Stimulated activated CD4-positive, alpha-beta T cell treated with anti-CD3 and anti-CD28 coated beads, Interleukin-15, amount 100 ng/mL, for 48 hours (primary cell): ENCODE measurements at regions not wholly inside any gene's neighbourhood (a gene's known extent, or its start where the extent isn't known, plus 50 kb on each side); places are given as distances from the start of the nearest gene placed in this dataset.

Experiments used
- DNase-seq, 2 donors: peaks; one replicate each; pipeline ENCODE4 v3.0.0-alpha.2; 2020; ENCODE audit warnings: low read depth in 2 of 2

DNA sequence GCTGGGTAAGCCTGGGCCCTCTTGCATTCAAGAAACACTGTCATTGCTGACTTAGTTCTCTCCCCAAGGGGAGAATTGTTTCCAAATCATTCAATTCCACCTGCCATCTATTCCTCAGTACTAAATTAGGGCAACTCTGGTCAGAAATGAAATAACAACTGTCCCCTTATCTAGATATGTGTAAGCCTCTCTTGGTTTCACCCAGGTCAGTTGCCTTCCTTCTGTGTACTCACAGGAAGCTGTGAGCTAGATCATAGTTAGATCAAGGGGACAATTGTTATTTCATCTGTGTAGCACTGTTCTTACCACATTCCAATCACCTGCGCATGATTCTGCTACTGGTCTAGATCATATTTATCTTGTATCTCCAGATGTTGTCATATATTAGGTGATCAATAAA, 483.0 kb upstream of the SORCS1 start:
- no peak for DNase-seq

DNA sequence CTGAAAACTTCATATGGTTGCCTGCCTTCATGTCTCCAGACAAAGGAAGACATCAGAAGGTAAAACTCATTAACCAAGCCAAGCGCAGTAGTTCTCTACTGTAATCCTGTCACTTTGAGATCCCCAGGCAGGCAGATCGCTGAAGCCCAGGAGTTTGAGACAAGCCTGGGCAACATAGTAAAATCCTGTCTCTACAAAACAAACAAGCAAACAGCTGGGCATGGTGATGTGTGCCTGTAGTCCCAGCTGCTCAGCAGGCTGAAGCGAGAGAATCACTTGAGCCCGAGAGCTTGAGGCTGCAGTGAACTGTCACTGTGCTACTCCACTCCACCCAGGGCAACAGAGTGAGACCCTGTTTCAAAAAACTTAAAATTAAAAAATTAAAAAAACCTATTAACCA, 467.4 kb upstream of the SORCS1 start:
- no peak for DNase-seq

DNA sequence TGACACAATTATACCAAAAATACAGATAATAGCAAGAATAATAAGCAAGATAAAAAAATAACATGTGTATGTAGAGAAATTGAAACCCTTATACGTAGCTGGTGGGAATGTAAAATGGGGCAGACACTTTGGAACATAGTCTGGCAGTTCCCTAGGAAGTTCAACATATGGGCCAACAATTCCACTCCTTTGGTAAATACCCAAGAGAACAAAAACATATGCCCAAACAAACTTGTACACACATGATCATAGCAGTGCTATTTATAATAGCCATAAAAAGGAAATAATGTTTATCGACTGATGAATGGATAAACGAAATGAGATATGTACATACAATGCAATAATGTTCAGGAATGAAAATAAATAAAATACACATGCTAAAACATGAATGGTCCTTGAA, 462.4 kb upstream of the SORCS1 start:
- DNase-seq = no peak

DNA sequence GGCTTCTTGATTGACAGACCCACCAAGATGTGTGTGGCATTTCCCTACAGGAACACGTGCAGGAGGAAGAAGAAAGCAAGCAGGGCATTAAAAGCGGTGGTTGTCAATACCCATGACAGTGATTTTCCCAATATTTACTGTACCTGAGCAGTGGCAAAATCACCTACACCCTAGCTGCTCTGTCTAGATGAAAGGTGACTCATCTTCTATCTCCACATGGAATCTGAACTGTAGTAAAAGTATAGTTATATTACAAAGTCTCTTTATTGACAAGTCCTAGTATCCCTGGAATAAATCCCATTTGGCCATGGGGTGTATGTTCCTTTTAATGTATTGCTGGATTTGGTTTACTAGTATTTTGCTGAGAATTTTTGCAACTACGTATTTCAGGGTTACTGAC, 458.8 kb upstream of the SORCS1 start:
- DNase-seq = no peak

DNA sequence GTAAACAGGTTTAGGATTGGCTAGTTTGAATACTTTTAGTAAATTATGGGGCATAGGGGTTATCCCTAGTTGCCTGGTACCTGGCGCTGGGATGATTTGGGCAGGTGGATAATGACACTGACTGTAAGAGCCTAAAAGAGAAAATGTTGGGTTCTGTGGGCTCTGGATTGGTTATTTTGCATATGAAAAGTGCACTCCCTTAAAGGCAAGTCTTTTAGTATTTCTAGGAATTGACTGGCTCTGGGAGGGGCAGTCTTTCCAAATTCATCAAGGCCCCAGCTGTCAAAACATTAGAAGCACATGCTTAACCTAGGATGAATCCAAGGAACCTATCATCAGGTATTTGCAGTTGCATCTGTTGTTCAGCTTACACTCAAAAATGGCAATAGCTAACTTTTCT, 454.6 kb upstream of the SORCS1 start:
- no peak for DNase-seq

DNA sequence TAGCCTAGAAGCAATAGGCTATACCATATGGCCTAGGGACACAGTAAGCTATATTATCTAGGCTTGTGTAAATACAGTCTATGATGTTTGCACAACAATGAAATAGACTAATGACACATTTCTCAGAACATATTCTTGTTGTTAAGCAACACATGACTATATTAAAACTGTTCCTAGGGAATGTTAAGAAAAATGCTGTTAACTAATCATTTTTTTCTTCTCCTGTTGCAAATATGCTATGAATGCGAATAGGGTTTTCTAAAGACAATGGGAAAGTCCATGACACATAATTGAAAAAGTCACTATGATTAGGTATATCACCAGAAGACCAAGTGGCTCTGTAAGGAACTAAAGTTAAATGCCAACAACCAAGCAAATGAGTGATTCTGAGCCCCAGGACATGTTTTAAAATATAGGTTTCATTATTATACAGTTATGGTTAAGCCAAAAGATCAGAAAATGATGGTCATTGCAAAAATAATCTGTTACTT, 454.0 kb upstream of the SORCS1 start:
- DNase-seq = no peak

DNA sequence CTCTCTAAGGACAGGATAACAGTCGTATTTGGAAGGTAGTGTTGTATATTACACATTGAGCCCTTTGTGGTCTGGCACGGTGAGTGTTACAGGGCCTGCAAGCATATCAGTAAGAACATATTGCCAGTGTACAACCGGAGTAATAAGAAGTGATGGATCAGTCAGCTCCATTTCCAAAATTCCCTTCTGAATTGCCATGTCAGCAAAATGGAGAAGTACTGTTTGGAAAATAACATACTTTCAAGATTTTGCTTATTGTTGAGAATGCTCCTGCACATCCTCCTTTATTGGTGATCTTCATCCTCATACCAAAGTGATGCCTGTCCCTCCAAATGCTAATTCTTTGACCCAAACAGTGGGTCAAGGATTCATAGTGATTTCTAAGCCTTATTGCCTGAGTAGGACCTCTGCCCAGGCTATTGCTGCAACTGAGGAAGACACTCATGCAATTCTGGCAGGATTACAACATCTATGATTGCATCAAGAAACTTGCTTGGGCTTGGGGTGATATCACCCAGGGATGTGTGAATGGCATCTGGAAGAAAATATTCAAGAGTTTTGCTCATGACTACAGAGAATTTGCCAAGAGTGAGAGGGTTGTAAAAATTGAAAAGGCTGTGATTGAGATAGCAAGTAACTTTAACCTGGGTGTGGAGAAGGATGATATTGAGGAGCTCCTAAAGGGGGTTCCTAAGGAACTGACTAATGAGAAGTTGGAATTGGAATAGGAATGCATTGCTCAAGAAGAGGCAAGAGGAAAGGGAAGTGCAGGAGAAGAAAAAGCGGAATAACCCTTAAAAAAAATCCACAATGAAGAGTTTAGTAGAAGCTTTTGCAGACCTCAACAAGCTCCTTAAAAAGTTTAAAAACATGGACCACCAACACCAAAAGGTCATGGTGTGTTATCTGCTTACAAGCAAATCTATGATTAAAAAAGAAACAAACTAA, 452.2 kb upstream of the SORCS1 start:
- no peak for DNase-seq

DNA sequence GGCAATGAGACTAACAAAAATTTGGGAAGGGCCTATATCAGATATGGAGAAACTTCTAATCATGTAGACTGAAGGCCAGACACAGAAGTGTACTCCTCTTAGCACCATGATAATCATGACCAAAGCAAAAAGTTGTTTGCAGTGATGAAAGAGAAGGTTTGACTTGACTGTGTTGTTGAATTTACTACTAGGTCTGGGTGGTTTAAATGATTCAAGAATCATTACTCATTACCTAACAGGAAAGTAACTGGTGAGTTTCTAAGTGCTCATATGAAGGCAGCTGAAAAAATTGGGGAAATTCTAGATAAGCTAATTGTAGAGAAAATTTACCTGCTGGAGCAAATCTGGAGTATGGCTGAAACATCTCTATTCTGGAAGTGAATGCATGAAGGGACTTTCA, 451.5 kb upstream of the SORCS1 start:
- no peak for DNase-seq

DNA sequence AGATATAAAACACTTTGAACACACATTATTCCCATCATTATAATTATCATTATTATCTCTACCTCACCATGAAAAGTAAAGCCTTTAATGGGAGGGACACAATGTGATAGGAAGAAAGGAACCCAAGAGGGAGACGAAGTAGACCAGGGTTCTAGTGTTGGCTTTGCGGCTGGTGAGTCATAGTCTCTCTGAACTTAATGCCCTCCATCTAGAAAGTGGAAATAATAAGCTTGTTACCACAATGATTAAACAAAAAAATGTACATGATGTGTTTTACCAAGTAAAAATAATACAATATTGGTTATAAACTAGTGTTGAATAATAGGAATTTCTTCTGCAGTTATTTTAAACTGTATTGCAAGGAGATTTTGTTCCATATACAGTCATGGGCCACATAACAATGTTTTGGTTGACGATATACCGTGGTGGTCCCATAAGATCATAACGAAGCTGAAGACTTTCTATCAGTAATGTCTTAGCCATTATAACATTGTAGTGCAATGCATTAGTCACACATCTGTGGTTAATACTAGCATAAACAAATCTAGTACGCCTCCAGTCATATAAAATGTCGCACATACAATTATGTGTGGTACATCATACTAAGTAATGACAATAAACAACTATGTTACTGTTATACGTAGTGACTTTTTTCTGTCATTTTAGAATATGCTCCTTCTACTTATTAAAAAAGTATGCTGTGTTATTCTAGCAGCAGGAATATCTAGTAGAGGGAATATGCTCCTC, 450.6 kb upstream of the SORCS1 start:
- no peak for DNase-seq

DNA sequence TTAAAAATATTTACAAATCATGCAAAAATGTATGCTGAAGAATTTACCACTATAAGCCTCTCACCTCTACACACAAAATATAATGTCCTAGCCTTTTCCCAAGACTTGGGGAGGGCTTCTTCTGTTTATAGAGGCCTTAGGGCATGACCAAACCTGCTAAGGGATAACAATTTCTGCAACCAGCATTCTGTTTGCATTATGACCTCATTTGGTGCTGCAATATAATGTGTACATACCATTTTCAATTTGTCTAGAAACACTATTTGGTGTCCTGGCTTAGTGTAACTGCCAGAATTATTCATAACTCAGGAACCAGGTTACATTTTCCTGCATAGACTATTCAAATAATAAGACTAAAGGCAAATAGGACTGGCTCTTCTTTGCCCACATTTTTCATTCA, 446.6 kb upstream of the SORCS1 start:
- DNase-seq = no peak

DNA sequence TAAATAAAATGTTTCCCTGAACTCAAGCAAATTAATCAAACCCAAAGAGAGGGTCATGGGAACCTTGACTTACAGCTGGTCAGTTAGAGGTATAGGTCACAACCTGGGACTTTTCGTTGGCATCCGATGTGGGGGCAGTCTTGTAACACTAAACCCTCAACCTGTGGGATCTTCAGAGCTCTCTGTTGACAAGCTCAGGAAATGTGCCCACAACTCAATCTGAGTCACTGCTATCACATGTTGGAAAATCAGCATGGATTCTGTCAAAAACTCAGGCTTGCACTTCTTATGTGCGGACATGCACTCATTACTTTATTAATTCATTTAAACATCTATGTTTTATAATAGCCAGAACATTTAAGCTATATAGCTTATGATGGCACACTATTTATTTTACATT, 424.6 kb upstream of the SORCS1 start:
- no peak for DNase-seq

DNA sequence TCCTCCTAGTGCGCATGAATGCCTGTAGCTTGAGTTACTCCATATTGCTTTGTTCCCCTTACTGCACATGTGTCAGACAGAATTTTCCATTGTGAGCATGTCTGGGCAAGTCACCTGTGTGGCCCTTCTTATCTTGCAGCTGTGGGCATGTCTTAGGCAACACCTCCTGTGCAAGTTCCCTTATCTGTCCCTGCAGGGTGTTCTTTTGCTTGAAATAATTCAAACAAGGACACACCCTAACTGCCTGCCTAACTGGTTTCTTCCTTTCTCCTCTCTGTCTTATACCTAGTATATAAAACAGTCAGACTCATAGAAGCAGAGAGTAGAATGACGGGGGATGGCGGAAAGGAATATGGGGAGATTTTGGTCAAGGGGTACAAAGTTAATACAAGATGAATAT, 421.1 kb upstream of the SORCS1 start:
- no peak for DNase-seq

DNA sequence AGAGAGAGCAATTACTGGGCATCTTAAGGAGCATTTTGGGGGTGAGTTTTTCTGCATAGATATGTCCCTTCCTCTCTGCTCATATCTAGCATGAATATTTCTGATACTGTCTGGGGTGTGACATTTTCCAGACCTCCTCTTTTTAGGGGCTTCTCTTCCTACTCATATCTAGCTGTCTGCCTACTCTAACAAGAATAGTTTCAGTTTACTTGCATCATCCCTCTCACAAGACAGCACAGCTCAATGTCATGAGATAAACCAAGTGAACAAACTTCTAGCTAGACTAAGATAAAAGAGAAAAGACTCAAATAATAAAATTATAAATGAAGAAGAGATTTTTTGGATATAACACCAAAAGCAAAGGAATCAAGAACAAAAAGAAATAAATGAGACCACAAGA, 419.5 kb upstream of the SORCS1 start:
- DNase-seq = no peak

DNA sequence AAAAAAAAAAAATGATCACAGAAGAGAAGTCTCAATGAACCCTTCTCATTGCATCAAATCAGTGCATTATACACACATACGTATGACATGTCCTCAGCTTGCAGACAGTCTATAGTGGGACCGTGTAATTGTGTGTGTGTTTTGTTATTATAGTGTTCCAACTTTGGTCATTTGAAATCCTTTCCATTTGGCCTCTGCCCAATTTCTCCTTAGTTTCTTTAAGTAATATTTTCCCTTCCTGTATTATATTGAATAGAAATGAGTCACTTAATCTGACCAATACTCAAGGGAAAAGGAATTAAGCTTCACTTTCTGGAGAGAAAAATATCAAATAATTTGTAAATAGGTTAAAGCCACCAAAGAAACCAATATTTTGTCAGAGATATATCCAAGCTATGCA, 415.5 kb upstream of the SORCS1 start:
- DNase-seq = no peak

DNA sequence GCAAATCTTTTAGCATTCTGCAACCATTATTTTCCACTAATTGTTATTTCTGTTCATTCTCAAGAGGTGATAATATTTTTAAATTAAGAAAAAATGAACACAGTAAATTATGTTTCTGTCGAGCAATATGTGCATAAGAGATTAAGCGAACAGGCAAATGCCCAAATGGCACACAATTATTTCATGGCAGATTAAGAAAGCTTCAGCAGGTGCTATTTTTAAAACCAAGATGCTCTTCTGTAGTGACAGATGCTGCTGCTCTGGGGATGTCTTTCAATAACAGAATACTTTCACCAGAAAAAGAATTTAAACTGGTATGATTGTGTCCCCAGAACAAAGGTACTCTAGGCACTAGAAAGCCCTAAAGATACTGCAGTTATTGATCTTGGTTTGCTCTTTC, 412.7 kb upstream of the SORCS1 start:
- no peak for DNase-seq

DNA sequence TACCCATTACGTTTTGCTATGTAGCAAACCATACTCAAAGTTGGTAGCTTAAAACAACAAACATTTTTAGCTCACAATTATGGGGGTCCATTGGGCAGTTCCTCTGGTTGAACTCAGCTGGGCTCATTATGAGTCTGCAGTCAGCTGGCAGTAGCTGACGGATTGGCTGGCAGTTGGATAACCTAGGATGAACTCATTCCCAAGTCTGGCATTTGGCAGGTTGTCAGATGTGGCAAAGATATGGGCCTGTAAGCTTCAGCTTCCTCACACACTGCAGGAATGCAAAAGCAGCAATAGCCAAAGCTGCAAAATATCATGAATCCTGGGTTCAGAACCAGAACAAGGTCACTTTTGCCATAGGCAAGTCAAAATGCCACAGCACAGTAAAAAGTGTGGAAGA, 412.2 kb upstream of the SORCS1 start:
- DNase-seq = no peak

DNA sequence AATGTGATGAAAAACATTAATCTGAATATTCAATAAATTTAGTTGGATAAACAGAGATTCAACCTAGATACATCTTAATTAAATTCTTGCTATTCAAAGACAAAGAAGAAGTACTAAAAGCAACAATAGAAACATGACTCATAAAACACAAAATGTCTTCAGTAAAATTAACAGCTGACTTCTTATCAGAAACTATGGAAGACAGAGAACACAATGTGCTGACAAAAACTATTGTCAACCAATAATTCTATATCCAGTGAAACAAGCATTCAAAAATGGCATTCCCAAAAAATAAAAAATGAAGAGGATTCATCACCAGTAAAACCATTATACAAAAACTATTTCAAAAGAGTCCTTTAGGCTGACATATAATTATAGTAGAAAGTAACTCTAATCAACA, 400.5 kb upstream of the SORCS1 start:
- no peak for DNase-seq

DNA sequence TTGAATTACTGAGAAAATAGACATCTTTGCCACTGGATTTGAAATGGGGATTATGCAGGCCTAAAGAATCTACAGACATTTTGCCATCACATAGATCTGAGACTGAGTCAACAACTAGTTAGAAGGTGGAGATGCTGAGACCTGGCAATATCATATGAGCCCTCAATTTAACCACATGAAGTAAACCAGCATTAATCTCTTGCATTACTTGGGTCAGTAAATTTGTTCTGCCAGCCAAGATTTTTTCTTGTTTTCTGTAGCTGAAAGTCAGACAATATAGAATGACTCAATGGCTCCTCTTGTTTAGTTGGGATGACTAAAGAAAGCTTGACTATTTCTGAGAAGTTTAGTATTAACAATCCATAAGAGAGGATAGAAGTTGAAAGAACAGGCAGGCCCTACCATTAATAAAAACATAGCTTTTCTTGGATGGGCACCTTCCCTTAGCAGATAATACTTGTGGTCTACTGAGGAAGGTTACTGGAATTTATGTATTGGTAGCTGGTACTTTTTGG, 396.7 kb upstream of the SORCS1 start:
- DNase-seq = no peak

DNA sequence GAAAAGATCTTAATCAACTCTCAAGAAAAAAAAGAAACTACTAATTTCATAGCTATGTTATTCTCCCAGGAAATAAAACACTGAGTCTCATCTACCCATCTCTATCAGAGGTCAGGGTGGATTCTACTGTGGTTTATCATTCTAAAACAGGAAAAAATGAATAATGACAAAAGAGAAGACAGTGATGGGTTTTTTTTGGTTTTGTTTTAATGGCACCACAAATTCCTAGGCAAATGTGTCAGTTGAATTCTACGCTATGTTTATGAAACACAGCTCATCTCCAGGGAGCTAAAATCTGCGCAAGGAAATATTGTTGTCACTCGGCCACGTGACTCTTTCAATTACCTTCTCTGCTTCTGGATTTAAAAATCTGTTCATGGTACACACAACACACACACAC, 393.4 kb upstream of the SORCS1 start:
- no peak for DNase-seq

DNA sequence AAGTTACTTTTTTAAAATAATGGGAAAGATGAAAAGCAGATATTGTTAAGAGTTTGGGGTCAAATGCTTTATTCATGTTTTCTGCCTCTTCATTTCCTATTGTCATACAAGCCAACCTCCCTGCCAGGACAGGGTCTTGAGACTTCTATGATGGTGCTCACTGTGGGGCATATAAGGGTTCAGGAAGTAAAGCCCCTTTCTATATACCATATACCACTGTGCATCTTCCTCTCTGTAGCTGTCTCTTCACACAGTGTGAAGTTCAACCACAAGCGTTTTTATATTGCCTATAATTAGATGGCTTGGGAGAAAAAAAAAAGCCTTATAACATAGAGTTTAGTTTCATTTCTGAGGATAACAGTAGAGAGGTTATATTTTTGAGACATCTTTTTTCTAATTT, 389.8 kb upstream of the SORCS1 start:
- DNase-seq = no peak

DNA sequence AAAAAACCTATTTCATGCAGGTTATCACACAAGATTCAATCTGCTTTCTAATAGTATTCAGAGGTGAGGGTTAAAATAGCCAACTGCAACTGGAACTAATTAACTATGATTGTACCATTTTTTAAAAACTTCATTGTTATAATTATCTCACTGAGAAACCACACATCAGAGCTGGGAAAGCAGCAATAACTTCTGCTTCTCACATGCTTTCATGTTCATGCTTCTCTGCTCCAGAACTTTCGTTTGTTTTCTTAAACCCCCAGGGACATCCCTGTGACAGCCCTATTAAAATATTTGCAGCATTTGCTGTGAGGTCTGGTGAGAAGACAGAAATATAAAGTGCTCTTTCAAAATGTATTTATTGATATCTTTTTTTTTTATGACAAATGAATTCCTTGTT, 389.0 kb upstream of the SORCS1 start:
- no peak for DNase-seq

DNA sequence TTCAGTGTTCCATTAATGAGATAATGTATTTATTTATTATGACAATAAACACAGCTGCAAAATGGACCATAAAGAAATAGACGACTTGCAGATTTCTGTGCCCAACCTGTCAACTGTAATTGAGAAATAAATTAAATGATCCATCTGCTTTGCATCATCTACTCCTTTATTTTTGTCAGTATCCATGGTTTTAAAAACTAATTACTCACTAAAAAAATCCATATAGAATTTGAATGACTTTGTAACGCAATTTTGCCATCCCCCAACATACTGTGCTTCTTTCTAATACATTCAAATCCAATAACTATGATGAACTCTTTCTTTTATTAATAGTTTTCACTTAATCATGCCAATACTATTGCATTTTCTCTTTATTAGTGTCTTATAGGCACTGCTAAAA, 388.5 kb upstream of the SORCS1 start:
- no peak for DNase-seq

DNA sequence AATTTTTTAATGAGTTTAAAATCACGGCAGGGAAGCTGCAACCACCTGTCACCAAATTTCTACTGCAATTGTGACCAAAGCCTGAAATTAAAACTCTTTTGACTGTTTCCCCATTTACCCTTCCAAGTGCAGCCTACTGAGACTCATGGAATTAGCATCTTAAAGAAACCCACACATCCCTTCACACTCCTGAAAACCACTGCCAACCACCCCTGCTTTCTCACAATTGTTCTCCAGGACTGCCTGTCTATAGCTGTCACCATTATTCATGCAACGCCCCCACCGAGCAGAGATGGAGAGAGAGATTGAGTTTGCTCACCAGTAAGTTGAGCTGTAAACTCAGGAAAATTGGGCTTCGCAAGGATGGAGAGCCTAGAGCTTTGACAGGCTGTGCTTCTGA, 383.8 kb upstream of the SORCS1 start:
- no peak for DNase-seq
